HG03469 (cell line): ENCODE measurements at regions not wholly inside any gene's neighbourhood (a gene's known extent, or its start where the extent isn't known, plus 50 kb on each side); places are given as distances from the start of the nearest gene placed in this dataset.

Source experiments
- ATAC-seq: cut with Tn5 transposase; IDR thresholded peaks from one replicate; pipeline ENCODE4 v1.9.1; 2021; ENCODE audit warnings: mild to moderate bottlenecking, moderate library complexity, moderate number of reproducible peaks; ENCODE audit not compliant: unreplicated experiment

DNA sequence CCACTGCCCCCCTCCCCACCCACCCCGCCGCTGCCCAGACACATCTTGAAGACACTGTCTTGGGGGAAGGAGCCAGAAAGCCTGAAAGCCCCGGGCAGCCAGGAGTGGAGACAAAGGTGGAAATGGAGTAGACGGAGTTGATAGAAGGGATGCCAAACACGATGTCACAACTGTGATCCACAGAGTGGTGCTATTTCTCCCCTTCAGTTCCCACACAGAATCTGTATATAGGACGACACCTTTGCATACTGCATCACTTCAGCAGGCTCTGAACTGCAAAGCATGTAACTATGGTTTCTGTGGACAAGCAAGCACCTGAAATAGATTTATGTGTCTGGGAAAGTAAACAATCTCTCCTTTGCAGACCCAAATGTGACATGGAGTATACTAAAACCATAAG, 56.4 kb upstream of the F13A1 start:
- ATAC-seq = no peak

DNA sequence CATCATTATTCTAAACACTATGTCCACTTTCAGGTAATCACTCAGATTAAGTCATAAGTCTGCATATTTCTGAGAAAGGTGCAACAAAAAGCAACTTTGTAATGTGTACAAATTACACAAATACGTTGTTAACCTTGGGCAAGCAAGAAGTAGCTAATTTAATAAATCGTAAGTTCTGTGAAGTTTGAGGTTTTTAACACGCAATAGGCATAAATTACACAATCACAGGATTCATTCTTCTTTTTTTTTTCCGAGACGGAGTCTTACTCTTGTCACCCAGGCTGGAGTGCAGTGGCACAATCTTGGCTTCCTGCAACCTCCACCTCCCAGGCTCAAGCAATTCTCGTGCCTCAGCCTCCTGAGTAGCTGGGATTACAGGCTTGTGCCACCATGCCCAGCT, 57.2 kb upstream of the F13A1 start:
- no peak for ATAC-seq

DNA sequence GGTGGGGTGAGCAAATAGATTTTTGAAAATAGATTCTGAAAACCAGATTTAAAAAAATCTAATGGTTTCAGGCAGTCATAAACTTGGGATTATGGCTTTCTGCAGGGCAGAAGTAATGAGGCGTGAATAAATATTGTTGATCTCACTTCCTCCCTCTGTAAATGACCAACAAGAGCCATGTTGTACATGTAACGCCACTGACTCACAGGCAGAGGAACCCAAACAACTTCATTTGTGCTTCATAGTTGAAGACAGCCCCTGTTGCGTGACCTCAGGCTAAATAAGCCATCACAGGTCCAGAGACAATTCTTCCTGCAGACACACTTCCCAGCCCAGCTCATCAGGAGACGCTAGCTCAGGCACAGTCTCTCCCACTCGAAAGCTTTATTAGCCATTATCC, 59.1 kb upstream of the F13A1 start:
- ATAC-seq = no peak

DNA sequence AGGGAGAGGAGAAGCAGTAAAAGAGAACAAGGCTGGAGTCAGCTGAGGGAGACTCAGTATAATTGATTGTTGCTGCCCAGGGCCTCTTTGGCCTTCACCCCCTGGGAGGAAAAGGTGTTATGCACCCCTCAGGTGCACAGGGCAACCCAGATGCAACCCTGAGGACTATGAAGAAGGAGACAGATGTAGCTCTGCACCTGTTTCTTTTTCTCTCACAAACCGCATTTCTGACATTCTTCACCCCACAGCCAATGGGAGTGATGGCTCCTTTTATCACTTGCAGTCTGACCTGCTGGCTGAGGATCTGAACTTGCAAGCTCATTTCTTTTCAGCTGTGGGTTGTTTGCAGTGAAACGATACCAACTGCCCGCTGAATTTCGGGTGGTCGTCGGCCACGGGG, 64.1 kb upstream of the F13A1 start:
- ATAC-seq = no peak

DNA sequence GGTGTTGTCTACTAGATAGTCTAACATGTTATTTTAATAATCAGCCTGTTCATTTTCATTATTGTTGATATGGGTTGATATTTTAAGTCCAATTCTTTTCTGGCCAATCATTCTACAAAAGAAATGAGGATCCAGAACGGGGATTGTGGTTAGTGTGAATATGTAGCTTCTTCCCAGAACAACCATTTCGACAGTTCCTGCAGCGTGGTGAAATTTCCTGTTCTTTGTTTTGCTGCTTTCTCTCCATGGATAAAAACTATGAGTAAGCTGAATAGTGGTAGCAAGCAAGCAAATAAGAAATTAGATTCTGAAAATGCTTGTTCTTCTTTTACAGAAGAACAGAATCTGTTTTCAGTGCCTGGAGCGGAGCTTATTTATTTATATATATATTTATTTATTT, 65.5 kb upstream of the F13A1 start:
- ATAC-seq = no peak

DNA sequence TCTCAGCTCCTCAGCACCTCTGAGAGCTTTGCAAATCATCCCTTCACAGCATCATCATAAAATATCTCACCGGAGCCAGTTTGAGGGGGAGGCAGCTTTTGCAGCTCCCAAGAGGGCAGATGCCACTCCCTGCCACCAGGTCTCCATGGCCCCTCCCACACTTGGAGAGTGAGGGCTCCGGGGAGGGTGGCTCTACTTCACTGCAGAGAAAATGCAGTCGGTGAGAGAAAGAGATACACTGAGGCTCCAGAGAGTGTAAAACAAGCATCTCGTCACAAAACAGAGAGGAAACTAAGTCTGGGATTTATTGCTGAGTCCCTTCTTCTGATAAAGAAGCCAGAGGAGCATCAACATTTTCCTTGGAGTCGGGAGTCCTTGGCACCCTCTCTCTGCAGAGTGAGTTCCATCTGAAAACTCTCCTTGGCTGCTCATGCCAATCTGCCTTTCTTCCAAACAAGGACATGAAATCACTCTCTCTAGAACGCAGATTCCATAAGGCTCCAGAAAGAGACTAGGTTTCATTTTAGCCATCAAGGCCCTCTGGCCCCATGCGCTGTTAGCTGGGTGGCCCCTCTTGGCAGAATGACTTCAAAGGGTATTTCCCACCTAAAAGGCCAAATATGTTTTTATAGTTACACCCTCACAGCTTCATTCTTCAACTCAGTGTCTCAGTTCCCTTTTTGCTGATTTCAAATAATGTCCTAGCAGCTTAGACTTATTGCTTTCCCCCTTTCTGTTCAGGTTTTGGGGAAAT, 70.6 kb upstream of the F13A1 start:
- peak; percentile 43 for ATAC-seq

DNA sequence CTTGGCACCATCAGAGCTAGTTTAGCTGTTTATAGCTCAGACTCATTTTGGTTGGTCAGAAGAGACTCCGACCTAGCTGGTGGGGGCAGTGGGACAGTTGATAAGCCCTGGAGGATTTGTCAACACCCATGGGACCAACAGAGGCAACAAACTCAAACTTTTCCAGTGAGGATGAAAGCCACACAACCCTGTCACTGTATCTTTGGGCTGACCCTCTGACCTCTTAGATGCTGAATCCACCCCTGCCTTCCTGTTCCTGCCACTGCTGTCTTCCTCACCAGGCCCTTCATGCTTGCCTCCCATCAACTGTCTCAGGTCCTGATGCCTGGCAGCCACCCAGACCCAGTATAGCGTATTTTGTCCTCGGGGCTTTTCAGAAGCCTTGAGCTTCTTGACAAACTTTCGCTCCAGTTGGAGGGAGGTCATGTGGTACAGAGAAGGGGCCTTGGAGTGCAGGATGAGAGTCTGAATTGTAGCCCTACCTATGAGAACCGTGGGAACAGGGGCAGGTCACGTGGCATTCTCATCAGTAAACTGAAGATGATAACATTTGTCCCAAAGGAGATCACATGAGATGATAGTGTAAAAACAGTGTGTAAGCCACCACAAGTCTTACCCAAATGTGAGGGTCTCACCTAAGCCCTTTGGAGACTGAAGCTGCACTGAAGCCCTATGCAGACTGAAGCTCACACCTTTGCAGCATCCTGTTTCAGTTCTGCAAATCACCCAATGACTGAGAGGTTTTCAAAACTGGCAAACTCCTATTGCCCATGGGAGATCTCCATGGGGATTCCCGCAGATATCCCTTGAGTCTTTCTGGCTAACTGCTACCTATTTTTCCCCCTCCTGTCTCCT, 72.0 kb upstream of the F13A1 start:
- ATAC-seq = peak; percentile 50

DNA sequence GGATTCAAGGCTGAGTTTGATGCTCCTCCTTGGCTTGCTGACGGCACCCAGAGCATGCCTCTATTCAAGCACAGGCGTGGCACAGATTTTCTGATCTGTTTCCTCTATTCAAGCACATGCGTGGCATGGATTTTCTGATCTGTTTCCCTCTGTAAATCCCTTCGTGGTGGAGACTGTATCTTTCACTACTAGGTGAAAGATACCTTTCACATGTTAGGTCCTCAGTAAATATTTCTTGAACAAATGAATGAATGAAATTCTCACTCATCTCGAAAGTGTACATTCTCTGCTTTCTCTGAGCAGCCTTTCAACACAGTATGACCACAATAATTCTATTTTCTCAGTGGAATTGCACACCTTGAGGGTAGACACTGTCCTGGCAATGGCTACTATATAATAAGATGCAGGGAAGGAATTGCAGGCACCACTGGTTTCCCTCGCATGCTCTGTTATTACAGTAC, 72.6 kb upstream of the F13A1 start:
- peak; percentile 3 for ATAC-seq

DNA sequence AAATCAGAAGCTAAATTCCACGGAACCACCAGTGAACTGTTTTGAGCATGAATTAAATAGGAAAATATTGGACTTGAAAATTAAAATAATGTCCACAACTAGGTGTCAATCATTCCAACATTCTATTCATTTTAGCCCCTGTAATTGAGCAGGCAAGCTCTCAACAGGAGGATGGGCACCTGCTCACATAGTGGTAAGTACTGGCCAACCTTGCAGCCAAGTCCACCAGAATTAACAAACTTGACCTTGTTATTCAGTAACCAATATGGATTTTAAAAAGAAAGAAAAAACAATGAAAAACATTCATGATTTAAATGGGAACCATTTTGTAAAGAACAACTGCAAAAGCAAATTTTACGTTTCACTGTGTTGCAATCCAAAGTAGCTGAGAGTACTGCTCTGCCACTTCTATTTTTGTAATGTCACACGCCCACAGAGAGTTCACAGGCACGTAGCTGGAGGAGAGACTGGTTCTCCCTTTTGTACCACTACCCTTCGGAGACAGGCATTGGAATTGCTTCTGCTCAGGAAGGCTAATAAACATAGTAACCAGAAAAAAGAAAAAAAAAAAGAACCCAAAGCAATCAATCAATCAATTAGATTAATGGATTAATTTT, 75.2 kb upstream of the F13A1 start:
- no peak for ATAC-seq

DNA sequence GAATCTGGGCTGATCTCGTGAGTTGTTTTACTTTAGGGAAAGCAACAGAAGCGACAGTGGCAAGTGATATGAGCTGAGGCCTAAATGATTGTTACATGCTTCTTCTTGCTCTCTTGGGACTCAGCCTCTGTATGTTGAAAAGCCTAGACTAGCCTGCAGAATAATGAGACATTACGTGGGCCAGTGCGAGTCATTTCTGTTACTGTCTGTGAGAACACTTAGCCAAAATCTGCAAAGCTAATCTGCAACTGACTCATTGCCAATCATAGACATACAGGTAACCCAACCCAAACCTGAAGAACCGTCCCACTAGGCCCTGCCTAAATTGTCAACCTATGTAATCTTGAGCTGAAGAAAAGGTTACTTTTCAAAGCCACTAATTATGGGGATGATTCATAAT, 77.4 kb upstream of the F13A1 start:
- no peak for ATAC-seq

DNA sequence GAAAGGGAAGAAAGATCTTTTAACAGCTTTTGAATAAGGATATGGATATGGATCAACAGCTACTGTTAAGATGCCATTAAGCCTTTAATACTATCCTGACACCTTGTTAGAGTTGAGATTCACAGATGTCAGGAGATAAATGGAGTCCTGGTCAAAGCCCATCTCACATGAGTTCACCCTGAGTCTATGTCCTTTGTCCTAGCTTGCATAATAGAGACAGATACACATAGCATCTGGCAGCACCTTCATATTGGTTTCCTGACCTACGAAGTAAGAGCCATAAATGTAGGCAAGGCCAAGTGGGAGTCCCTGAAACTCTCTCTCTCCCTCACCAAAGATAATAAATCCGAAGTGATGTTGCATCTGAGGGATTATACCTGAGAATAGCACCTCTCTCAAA, 79.1 kb upstream of the F13A1 start:
- ATAC-seq = no peak

DNA sequence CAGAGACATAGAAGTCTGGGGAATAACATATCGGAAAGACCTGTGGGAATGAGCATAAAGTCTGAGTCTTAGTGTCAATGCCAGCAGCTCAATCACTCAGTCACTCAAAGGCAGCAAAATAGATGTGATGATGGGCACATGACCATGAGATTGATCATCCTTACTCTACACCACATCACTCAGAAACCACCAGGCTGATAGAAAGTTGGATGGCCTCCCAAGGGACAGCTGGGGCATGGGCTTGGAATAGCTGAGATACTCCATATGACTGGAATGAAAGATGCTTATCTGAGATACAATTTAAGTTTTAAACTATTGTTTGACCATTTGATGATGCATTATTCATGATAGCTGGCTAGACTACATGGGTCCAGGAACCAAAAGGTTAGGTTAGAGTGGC, 80.9 kb upstream of the F13A1 start:
- no peak for ATAC-seq

DNA sequence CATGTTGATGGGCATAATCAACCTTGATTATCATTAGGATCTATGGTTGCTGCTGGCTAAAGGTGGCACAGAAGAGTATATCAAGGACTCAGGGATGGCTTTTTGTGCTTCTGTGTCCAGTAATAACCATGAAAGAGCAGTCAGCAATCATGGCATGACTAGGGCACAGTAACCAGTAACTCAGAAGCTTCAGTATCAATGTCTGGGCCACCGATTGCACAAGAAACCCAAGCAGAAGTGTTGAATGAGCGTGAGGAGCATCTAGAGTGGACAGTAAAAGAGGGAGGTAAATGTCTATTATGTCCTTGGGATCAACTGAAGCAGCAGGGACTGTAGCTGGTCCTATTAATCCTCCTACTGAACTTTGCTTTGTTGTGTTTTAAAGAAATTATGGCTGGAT, 81.5 kb upstream of the F13A1 start:
- ATAC-seq = no peak

DNA sequence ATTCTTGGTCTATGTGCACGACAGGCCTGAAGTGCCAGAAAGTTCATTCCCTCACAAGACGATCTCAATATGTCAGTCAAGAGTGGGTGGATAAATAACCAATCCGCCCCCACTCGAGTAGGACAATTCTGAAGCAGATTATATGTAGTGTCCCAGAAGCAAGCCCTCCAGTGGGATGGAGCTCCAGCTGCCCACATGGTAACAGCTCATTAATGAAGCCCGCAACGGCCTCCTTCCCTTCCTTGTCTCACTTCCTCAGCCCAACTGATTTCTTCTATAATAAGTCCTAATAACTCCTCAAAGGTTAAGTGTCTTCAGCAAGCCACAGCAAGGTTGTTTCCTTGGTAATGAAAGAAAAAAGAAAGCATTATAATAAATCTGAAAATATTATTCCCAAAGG, 82.1 kb upstream of the F13A1 start:
- no peak for ATAC-seq

DNA sequence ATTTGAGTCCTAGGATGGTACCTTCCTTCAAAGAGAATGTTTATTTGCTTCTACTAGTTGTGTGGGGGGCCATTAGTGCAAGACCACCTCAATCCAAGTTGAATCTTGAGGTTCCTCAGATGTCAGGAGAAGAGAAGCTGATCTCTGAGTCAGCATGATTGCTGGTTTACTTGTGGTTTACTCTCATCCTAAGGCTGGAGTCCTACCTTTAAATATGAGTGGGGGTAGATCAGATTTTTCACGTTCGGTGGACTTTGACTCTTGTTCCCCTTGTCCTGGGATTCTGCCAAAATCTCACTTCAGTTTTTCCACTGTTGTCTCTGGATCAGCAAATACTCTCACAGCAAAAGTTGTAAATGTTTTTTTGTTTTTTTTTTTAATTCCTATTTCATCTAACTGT, 84.6 kb upstream of the F13A1 start:
- no peak for ATAC-seq

DNA sequence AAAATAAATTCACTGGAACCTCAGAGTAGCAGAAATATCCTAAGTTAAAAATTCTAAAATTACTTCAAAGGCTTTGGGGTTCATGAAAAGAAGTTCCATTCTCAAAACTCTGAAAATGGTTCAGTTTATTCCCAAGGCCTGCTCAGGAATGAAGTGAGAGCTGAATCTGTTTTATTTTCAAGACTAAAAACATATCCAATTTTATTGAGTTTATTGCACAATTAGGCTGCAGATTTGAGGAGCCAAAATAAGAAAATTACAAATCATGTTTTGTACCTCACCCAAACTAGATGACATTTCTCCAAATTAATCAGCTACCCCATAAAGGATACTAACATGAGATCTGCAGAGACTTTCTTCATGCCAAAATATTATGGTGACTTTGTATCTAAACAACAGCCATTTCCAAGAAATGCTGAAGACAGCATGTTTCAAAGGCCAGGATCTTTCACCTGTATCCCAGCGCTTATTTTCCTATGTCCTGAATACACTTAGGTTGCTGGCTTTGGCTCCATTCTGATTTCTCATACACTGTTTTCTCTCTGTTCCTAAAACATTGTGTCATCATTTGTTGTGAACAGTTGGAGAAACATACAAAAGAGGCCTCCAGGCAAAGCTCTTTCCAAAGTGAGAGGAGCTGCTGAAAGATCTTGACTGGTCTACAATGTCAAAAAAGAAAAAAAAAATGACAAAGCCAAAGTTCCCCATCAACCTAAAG, 85.7 kb upstream of the F13A1 start:
- ATAC-seq = no peak

DNA sequence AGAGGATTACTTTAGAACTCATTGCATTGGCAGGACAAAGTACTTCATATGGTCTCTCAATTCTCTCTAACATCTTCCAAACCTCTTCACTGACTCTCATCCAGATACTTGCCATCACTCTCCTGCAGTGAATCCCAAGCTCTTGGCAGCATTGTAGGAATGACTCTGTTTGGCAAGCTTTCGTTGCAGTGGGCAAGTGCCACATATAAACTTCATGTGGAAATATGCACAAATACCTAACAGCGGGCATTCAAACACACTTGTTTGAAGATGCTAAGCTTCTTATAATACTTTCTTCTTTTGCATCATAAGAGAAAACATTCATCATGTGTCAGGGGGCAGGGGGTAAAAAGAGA, 86.2 kb upstream of the F13A1 start:
- ATAC-seq = no peak

DNA sequence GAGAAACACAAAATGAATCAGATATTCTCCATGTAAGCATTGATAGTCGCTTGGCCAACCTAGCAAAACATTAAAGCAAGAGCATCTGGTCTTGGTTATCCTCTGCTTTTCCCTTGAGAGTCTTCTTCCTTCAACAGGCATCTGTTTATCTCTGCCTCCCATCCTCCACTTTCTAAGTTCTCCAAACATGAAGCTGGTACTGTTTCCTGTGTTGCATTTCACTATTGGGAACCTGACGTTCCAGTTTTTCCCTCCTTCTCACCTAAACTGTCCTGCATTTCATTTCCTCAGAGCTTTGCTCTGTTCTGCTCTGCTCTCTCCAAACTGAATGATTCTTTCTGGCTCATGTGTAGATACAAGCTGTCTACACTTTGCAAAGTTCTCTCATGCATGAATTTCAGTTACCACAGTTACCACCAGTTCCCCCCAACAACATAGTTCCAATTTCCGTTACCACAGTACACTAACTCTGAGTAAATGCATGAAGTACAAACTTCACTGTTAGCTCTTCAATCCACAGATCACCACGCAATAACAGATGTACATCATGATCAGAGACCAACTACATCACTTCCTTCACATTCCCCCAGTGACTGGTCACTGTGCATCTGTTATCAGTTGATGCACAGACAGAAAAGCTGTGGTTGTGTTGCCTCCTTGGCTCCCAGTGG, 86.7 kb upstream of the F13A1 start:
- peak; percentile 95 for ATAC-seq

DNA sequence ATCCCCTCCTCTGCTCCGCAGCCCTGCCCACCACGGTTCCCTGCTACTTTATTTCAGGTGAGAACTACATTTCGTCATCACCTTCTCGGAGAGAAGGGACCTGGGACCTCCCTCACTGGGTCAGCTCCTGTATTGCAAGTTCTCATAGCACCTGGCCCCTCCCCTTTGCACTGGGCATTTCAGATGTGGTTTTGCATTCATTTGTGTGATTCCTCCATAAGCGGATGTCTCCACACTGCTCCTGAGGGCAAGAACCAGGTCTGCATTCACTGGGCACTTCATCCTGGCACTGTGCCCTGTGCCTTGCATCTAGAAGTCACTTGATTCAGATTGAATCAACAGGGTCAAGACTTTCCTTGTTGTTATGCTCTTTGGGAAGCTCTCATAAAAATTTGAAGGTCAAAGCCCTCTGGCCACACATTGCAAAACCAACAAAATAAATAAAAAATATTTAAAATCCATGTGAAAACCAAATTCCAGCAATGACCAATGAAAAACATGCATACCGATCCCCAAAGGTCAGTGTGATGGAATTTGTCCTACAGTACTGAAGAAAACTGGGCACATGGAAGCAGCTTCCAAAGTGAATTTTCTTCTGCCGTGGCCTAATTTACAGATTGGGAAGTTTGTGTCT, 89.1 kb upstream of the F13A1 start:
- ATAC-seq = no peak

DNA sequence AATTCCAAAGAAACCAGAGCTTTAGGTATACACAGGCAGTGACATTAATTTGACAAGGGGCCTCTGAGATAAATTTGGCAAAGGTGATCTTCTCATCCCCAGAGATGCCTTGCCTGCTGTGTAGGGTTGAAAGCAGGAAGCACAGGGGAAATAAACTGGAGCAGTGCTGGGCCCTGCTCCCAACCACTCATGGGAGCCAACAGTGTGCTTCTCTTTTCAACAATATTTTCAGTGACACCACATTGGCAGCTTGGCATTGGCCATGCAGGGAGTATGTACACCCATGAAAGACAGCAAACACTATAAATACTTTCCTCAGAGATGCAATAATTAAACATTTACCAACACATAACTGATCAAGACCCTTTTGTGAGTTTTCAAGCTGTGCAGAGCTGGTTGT, 90.7 kb upstream of the F13A1 start:
- ATAC-seq = no peak
